PC-3 (cell line): ENCODE measurements at regions not wholly inside any gene's neighbourhood (a gene's known extent, or its start where the extent isn't known, plus 50 kb on each side); places are given as distances from the start of the nearest gene placed in this dataset.

Experiments
- EZH2 ChIP-seq: fragments of 300-600 bp; sonication (generic); IDR thresholded peaks from one replicate; pipeline ENCODE4 v1.6.1; 2017; ENCODE audit warnings: antibody characterized with exemption, mild to moderate bottlenecking, low read length; ENCODE audit not compliant: unreplicated experiment
- EZH2phosphoT487 ChIP-seq: fragments of 300-600 bp; sonication (generic); IDR thresholded peaks from 2 replicates; pipeline ENCODE4 v1.6.1; 2018; ENCODE audit warnings: mild to moderate bottlenecking, antibody characterized with exemption, low read length, borderline replicate concordance
- TF ChIP-seq, protein P1 (sequence below): fragments of 300-600 bp; sonication (generic); conservative IDR thresholded peaks from 2 replicates; pipeline ENCODE4 v1.5.1; 2017; ENCODE audit warnings: antibody characterized with exemption, low read depth, mild to moderate bottlenecking, low read length

DNA sequence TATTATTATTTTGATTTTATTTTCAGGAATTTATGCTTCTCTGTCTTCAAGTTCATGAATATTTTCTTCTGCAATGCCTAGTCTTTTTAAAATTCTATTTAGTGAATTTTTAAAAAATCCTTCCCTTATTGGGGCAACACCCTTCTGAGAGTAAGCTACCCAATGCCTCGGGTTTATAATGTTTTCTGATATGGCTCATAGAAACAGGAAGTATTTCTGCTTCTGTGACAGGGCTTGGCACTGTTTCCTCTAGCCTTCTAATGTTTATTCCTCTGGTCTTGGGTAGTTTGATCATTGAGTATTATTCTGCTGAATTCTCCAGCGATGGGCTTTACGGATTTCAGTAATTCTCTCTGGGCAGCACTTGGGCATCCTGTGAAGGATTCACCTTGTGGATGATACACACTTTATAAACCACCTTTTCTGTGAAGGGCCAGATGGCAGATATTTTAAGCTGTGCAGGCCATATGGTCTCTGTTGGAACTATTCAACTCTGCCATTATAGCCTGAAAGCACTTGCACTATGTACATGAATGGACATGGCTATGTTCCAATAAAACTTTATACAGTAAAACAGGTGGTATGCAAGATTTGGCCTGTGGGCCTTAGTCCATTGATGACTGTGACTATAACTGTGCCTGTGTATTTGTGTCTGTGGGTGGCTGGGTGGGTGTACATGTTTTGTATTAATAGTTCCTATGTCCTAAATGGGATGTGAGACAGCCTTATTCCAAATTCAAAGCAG is 95.9 kb upstream of the FAT1 start:
- TF ChIP-seq, protein P1, sequence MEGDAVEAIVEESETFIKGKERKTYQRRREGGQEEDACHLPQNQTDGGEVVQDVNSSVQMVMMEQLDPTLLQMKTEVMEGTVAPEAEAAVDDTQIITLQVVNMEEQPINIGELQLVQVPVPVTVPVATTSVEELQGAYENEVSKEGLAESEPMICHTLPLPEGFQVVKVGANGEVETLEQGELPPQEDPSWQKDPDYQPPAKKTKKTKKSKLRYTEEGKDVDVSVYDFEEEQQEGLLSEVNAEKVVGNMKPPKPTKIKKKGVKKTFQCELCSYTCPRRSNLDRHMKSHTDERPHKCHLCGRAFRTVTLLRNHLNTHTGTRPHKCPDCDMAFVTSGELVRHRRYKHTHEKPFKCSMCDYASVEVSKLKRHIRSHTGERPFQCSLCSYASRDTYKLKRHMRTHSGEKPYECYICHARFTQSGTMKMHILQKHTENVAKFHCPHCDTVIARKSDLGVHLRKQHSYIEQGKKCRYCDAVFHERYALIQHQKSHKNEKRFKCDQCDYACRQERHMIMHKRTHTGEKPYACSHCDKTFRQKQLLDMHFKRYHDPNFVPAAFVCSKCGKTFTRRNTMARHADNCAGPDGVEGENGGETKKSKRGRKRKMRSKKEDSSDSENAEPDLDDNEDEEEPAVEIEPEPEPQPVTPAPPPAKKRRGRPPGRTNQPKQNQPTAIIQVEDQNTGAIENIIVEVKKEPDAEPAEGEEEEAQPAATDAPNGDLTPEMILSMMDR, result no peak
- TF ChIP-seq EZH2phosphoT487 (no peak), EZH2 (no peak)
